GM12891 (cell line): ENCODE measurements at regions not wholly inside any gene's neighbourhood (a gene's known extent, or its start where the extent isn't known, plus 50 kb on each side); places are given as distances from the start of the nearest gene placed in this dataset.

Experiments
- DNase-seq: peaks from one replicate; pipeline ENCODE4 v3.0.0; 2011; ENCODE audit warnings: low spot score; ENCODE audit not compliant: insufficient read length
- FAIRE-seq: peaks from 2 replicates; lab custom pipeline; 2011; peaks lifted over from hg19 to GRCh38; lab: Jason Lieb, UNC
- PAX5 ChIP-seq: IDR thresholded peaks from 2 replicates; pipeline ENCODE4 v1.6.1; 2011; ENCODE audit warnings: low read length, moderate library complexity, mild to moderate bottlenecking; ENCODE audit not compliant: insufficient read depth, severe bottlenecking
- POLR2A ChIP-seq: IDR thresholded peaks from 2 replicates; pipeline ENCODE4 v1.6.1; 2011; ENCODE audit warnings: low read depth, low read length, control low read depth
- POLR2AphosphoS5 ChIP-seq: IDR thresholded peaks from 2 replicates; pipeline ENCODE4 v1.6.1; 2011; ENCODE audit warnings: low read depth, low read length, control low read depth
- POU2F2 ChIP-seq: IDR thresholded peaks from 2 replicates; pipeline ENCODE4 v1.6.1; 2011; ENCODE audit warnings: low read depth, mild to moderate bottlenecking, control low read depth, low read length, moderate library complexity
- SPI1 ChIP-seq: IDR thresholded peaks from 2 replicates; pipeline ENCODE4 v1.6.1; 2011; ENCODE audit warnings: low read depth, low read length, control low read depth
- TAF1 ChIP-seq: IDR thresholded peaks from 2 replicates; pipeline ENCODE4 v1.6.1; 2011; ENCODE audit warnings: low read depth, low read length, control low read depth

DNA sequence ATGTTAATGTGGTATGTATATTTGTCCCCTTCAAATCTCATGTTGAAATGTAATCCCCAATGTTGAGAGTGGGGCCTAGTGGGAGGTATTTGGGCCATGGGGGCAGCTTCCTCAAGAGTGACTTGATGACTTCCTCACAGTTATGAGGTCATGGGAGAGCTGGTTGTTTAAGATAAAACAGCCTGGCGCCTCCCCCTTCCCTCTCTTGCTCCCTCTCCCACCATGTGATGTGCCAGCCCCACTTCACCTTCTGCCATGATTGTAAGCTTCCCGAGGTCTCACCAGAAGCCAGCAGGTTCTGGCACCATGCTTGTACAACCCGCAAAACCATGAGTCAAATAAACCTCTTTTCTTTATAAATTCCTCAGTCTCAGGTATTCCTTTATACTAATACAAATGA is 258.3 kb upstream of the POU3F3 start:
- TF ChIP-seq TAF1 (no peak), SPI1 (no peak), PAX5 (no peak), POLR2A (no peak), POU2F2 (no peak), POLR2AphosphoS5 (no peak)
- no peak for DNase-seq
- no peak for FAIRE-seq

DNA sequence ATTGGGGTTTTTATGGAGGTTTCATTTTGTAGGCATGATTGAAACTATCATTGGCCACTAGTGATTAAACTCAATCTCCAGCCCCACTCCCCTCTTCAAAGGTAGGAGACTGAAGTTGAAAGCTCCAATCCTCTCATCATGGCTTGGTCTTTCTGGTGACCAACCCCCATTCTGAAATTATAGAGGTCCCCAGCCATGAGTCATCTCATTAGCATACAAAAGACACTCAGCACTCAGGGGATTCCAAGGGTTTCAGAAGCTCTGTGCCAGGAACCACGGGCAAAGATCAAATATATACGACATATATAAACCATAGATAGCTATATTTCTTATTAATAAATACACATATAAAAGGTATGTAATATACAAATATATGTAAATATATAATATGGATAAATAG is 256.0 kb upstream of the POU3F3 start:
- no peak for TF ChIP-seq PAX5
- no peak for TF ChIP-seq POU2F2
- TF ChIP-seq POLR2A = no peak
- TF ChIP-seq SPI1 = no peak
- TF ChIP-seq TAF1 = no peak
- TF ChIP-seq POLR2AphosphoS5 = no peak
- FAIRE-seq (no peak), DNase-seq (no peak)

DNA sequence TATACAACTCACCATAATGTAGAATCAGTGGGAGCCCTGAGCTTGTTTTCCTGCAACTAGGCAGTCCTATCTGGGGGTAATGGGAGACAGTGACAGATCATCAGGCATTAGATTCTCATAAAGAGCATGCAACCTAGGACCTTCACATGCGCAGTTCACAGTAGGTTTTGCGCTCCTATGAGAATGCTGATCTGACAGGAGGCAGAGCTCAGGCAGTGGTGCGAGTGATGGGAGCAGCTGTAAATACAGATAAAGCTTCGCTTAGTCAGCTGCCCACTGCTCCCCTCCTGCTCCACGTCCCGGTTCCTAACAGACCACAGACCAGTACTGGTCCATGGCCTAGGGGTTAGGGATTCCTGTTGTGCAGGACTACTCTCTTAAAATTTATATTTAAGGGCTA is 255.3 kb upstream of the POU3F3 start:
- no peak for DNase-seq
- no peak for TF ChIP-seq PAX5
- TF ChIP-seq TAF1 = no peak
- TF ChIP-seq POLR2AphosphoS5 = no peak
- TF ChIP-seq SPI1 = no peak
- TF ChIP-seq POLR2A = no peak
- TF ChIP-seq POU2F2 = no peak
- FAIRE-seq = no peak

DNA sequence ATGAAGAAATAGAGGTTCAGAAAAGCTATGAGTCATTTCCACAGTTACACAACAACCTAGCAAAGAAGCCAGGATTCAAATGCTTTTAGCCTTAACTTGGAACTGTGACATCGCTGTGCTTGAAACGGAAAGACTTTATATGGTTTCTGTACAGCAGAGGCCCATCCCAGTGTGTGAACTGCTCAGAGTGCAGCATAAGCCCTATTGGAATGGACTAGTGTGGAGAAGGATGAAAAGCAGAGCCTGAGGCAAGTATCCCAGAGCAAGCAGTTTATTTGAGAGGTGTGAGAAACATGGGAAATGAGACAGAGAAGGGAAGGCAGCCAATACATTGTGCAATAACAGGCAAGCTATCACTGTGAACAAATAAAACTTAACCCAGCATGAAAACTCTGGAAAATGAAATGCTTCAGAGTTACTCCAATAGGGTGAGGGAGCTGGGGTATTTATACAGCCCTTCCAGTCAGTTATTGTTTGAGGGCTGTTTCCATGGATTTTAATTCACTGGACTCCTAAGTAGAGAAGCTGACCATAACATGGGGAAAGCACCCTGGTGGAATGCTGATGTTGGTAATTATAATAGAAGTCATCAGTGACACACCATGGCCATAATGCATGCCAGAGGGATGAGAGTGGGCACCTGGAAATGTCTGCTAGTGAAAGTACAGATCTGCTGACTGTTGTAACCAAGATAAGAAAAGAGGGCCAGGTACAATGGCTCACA is 254.0 kb upstream of the POU3F3 start:
- TF ChIP-seq TAF1 (no peak), POU2F2 (no peak), POLR2AphosphoS5 (no peak), SPI1 (no peak), POLR2A (no peak), PAX5 (no peak)
- DNase-seq (no peak), FAIRE-seq (no peak)

DNA sequence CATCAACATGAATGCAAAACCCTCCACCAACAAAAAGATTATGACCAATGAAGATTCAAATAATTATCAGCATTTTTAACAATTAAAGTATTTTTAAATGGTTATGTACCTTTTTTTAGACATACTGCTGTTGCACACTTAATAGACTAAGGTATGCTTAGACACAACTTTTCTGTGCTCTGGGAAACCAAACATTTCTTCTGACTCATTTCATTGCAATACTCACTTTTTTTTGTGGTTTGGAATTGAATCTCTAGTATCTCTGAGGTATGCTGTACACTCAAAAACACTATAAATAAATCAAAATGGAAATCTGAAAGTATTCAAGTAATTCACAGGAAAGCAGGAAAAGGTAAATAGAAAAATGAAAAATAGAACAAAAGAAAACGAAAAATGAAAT is 247.9 kb upstream of the POU3F3 start:
- TF ChIP-seq POLR2AphosphoS5 = no peak
- no peak for TF ChIP-seq TAF1
- TF ChIP-seq PAX5 = no peak
- no peak for TF ChIP-seq POU2F2
- no peak for TF ChIP-seq SPI1
- no peak for TF ChIP-seq POLR2A
- DNase-seq (no peak), FAIRE-seq (no peak)

DNA sequence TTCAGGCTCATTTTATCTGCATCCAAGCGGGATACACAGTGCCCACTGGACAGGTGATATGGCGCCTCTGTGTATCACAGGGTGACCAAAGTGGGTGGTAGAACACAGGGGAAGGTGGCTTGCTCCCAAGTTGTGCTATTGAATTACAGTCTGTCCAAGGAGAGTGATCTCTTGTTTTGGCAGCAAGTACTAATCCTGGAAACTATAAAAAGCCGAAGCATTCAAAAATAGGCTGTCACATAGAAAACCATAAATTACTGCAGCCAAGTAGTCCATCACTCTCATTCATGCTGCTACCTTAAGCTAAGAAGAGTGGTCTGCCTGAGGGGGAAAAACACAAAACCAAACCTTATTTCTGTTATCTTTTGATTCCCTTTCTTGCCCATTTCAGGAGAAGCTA is 237.1 kb upstream of the POU3F3 start:
- no peak for DNase-seq
- FAIRE-seq = no peak
- TF ChIP-seq TAF1 = no peak
- TF ChIP-seq POLR2AphosphoS5 = no peak
- no peak for TF ChIP-seq POLR2A
- no peak for TF ChIP-seq PAX5
- no peak for TF ChIP-seq SPI1

DNA sequence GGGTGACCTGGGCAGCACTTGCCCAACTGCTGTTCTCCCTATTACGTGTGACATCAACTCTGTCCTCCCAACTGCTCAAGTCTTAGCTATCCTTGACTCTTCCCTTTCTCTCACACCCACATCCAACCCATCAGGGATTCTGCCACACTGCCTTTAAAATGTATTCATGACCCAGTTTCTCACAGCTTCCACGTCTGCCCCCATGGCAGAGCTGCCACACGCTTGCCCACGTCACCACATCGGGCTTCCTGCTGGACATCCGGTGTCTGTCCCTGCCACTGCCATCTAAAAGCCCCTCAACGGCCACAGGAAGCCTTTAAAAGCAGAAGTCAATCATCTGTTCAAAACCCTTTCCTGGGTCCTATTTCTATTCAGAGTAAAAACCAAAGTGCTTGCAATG is 233.1 kb upstream of the POU3F3 start:
- no peak for TF ChIP-seq POLR2A
- TF ChIP-seq PAX5 = no peak
- no peak for TF ChIP-seq TAF1
- TF ChIP-seq SPI1 = no peak
- TF ChIP-seq POLR2AphosphoS5 = no peak
- TF ChIP-seq POU2F2 = no peak
- DNase-seq (no peak), FAIRE-seq (no peak)

DNA sequence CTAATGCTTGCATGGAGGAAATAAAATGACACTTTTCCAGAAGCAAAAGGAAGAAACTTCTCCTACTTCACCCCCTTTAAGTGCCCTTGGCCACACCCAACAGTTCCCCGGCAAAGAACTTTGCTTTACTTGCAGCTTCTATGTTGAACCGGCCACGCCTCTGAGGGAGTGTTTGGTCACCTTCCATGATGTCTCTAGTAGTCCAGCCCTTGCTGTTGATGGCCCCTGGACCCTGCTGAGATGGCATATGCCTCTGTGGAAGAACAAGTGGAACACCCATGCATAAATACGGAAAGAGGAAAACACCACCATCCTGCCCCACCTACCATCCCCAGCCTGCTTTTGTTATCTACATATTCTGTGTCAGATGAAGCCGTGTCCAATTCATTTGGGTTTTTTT is 218.3 kb upstream of the POU3F3 start:
- TF ChIP-seq PAX5 (no peak), POU2F2 (no peak), SPI1 (no peak), TAF1 (no peak), POLR2AphosphoS5 (no peak), POLR2A (no peak)
- DNase-seq = no peak
- FAIRE-seq = no peak

DNA sequence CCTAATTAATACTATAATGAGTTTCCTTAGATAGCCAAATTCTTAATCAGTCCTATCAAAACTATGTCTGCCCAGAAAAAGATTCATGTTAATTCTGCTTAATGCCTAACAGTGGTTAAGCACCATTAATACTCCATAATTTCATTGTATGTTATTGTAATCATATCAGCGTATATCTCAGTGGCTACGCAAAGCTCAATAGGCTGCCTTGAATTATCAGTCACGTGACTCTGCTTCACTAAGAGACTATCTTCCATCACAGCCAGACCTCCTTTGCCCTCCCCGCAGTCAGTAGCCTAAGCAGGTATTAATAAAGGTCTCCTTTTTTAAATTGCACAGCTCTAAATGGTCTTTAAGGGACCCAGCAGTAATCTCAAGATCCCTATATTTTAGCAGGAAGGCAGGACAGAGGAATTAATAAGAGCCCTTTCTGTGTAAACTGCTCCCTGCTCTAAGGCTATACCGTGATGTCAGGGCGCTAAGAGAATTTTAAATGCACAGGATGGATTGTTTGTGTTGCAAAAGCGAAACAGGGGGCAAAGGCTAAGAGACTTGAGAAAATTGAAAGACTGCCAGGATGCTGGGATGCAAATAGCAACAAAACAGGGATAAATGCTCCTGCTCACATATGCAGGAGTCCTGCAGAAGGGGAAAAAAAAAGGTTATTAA is 215.6 kb upstream of the POU3F3 start:
- no peak for FAIRE-seq
- TF ChIP-seq POLR2AphosphoS5 = no peak
- TF ChIP-seq TAF1 = no peak
- no peak for TF ChIP-seq POU2F2
- no peak for TF ChIP-seq PAX5
- no peak for TF ChIP-seq POLR2A
- TF ChIP-seq SPI1 = no peak

DNA sequence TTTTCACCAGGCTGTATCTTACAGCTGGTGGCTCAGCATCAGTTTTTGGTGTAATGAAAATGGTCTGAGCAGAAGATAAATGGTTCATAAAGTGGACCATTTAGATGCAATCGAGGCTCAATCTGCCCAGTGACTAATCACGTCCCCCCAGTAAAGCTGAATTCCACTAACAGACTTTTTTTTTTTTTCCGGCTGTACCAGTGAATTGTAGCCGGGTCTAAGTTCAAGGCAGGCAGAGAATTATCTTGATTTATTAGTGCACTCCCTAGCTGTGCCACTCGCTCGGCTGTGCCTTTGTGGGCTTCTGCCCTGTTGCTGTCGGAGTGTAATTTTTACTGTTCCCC is 215.1 kb upstream of the POU3F3 start:
- TF ChIP-seq POLR2A (no peak), TAF1 (no peak), POLR2AphosphoS5 (no peak), SPI1 (no peak), POU2F2 (no peak), PAX5 (no peak)
- no peak for FAIRE-seq
- no peak for DNase-seq

More for the DNA sequence above, 215.6 kb upstream of the POU3F3 start:
- no peak for DNase-seq
